Epithelial cell of proximal tubule (primary cell): ENCODE measurements at regions not wholly inside any gene's neighbourhood (a gene's known extent, or its start where the extent isn't known, plus 50 kb on each side); places are given as distances from the start of the nearest gene placed in this dataset.

Experiments
- DNase-seq: peaks from one replicate; pipeline ENCODE4 v3.0.0-alpha.2; 2011; ENCODE audit warnings: low read depth
- H3K4me3 ChIP-seq: 2 replicates; pipeline ENCODE4 v1.5.1; 2011; ENCODE audit warnings: low read depth, mild to moderate bottlenecking, low read length
- TF ChIP-seq, protein P1 (sequence below): conservative IDR thresholded peaks from 2 replicates; pipeline ENCODE4 v1.5.1; 2012; ENCODE audit warnings: low read depth, mild to moderate bottlenecking, low read length

DNA sequence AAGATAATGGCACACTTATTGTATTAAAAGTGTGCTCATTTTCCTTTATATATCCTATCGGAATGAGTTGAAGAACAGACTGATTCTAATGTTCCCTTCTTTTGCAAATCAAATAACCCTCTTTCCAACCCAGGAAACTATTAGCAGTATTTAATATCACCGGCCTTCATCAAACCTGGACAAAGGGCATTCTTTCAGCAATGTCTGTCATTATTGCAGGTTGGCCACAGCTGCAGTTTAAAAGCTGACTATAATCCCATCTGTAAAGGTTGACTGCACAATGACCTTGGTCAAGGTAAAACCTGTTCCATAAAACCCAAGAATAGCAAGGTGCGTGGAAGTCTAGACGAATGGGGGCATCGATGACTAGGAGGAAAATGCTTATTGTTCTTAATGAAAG, 472.3 kb upstream of the SOX5 start:
- TF ChIP-seq, protein P1, sequence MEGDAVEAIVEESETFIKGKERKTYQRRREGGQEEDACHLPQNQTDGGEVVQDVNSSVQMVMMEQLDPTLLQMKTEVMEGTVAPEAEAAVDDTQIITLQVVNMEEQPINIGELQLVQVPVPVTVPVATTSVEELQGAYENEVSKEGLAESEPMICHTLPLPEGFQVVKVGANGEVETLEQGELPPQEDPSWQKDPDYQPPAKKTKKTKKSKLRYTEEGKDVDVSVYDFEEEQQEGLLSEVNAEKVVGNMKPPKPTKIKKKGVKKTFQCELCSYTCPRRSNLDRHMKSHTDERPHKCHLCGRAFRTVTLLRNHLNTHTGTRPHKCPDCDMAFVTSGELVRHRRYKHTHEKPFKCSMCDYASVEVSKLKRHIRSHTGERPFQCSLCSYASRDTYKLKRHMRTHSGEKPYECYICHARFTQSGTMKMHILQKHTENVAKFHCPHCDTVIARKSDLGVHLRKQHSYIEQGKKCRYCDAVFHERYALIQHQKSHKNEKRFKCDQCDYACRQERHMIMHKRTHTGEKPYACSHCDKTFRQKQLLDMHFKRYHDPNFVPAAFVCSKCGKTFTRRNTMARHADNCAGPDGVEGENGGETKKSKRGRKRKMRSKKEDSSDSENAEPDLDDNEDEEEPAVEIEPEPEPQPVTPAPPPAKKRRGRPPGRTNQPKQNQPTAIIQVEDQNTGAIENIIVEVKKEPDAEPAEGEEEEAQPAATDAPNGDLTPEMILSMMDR, result no peak
- no peak for DNase-seq
- no peak overlapping the region for H3K4me3 ChIP-seq

DNA sequence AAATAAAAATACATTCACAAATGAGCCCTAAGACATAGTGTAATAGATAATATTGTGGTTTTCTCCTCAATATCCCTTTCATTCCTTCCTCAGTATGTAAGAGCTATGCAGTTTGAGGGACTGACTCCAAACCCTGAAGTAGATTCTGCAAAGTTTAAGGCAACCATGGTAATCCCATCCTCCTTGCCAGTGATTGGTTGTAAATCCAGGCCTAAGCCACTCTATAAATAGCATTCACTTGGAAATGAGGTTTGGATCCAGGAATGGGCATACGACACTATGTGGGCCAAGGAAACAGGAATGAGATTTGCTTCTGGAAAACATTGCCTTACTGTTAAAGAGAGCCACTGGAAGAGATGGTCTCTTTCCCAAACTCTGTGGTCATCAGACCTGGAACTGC, 468.7 kb upstream of the SOX5 start:
- no peak for DNase-seq
- no peak overlapping the region for H3K4me3 ChIP-seq
- TF ChIP-seq, protein P1, result no peak

DNA sequence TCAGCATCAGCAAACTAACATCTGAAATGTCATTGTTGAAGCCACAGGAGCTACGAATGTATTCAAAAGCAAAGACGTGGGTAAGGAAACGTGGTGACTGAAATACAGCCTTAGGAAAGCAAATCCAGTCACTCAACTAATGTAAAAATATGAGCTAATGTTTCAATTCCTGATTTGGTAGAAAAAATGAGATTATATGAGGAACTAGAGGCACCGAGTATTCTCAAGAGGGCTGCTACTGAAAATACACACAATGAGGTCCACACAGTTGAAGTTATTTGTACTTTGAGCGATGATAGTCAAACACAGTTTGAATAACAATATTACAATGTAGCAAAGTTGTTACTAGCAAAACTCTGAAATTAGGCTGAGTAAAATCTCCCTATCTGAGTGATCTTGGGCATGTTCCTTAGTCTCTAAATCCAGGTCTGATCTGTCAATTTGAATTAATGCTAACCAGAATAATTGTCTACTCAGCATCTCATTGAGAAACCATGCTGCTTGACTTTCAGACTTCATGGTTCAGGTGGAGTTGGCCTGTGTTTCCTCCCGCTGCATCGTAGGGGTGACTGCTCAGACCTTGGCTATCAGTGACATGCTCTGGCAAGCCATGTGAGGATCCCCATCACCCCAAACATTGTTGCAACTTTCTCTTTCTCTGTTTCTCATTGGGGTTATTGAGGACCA, 467.1 kb upstream of the SOX5 start:
- H3K4me3 ChIP-seq, result no peak overlapping the region
- TF ChIP-seq, protein P1, result no peak
- no peak for DNase-seq

DNA sequence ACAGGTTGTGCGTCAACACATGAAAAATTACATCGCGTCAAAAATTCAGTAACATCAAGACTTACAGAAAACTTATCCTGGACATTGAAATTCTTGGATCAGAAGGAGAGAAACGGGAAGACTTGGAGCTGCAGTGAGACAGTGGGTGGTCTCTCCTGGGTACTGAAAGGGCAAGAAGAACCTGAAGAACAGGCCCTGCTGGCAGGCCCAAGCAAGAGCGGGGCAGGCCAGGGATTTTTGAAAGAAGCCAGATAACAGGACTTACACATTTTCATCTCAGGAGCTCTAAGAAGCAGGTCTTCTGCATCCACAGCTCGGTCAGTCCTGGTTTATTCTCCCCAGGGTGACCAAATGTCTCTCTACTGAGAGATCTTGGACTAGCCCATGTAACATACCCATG, 466.5 kb upstream of the SOX5 start:
- TF ChIP-seq, protein P1, result no peak

DNA sequence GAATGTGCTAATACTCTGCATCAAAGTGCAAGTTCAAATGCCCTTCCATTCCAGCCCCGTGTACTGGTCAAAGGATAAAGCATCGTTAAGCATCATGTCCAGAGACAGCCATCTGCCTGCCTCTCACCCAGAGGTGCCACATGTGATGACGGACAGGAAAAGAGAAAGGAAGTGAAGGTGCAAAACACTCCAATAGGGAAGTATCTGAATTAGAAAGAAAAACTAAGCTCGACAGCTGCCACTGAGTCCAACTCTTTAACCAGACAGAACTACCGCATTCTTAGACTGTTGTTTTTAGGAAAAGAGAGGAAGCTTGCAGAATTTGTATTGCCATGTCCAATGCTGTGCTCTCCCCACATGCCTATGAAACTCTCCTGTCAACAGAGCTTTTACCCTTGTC, 465.0 kb upstream of the SOX5 start:
- no peak overlapping the region for H3K4me3 ChIP-seq
- DNase-seq, result no peak
- TF ChIP-seq, protein P1, result no peak

More for the DNA sequence above, 466.5 kb upstream of the SOX5 start:
- H3K4me3 ChIP-seq, result no peak overlapping the region
- no peak for DNase-seq

DNA sequence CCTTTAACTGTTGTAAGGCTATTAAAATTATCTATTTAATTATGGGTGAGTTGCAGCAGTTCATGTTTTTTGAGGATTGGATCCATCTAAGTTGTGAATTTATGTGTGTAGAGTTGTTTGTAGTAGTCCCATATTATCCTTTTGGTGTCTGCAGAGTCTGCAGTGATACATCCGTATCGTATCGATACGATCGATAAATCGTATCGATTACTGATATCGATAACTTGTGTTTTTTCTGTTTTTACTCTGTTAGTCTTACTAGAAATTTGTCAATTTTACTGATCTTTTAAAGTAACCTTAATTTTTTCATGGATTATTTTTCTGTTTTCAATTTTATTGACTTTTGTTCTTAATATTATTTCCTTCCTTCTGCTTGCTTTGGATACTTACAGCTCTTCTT, 462.5 kb upstream of the SOX5 start:
- TF ChIP-seq, protein P1, result no peak
- no peak for DNase-seq
- no peak overlapping the region for H3K4me3 ChIP-seq

DNA sequence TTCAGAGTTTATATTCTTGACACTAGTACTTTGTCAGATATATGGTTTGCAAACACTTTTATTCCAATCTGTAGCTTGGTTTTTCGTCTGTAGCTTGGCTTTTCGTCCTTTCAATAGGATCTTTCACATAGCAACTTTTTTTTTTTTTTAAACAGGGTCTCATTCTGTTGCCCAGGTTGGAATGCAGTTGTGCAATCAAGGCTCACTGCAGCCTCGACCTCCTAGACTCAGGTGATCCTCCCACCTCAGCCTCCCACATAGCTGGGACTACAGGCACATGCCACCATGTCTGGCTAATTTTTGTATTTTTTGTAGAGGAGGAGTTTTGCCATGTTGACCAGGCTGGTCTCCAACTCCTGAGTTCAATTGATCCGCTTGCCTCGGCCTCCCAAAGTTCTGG, 460.4 kb upstream of the SOX5 start:
- no peak overlapping the region for H3K4me3 ChIP-seq
- no peak for DNase-seq
- TF ChIP-seq, protein P1, result no peak
